Nephron (organoid): ENCODE measurements at regions not wholly inside any gene's neighbourhood (a gene's known extent, or its start where the extent isn't known, plus 50 kb on each side); places are given as distances from the start of the nearest gene placed in this dataset.

ENCODE experiments used
- H3K27ac Mint-ChIP-seq, 3 experiments: 2 replicates each; pipeline ENCODE4 v1.8.0; 2020; ENCODE audit warnings: mixed read lengths in 3 of 3, mild to moderate bottlenecking in 2 of 3, moderate library complexity in 1 of 3
- H3K27me3 Mint-ChIP-seq: 2 replicates; pipeline ENCODE4 v1.8.0; 2021; ENCODE audit warnings: low read depth, mild to moderate bottlenecking, moderate library complexity, mixed read lengths
- H3K36me3 Mint-ChIP-seq: 2 replicates; pipeline ENCODE4 v1.8.0; 2020; ENCODE audit warnings: low read depth, mixed read lengths
- H3K4me1 Mint-ChIP-seq: 2 replicates; pipeline ENCODE4 v1.8.0; 2020; ENCODE audit warnings: mixed read lengths
- H3K4me3 Mint-ChIP-seq, 3 experiments: 2 replicates each; pipeline ENCODE4 v1.8.0; 2020; ENCODE audit warnings: mild to moderate bottlenecking in 3 of 3, mixed read lengths in 3 of 3, moderate library complexity in 2 of 3
- H3K9me3 Mint-ChIP-seq: 2 replicates; pipeline ENCODE4 v1.8.0; 2020; ENCODE audit warnings: mixed read lengths
- CTCF ChIP-seq, 3 experiments: fragments of 200-600 bp; sonication (generic); IDR thresholded peaks; one replicate each; pipeline ENCODE4 v1.5.0; 2021; ENCODE audit warnings: antibody characterized with exemption in 3 of 3; ENCODE audit not compliant: unreplicated experiment in 3 of 3

- no peak for TF ChIP-seq CTCF (IDR thresholded peaks at IDR 0.05; ENCODE audit: unreplicated experiment in 3 of 3)
- no peak overlapping the region for H3K4me3 Mint-ChIP-seq
- H3K9me3 Mint-ChIP-seq: peaks cover 34% of the 10 kb centered on the region
- no peaks in the 10 kb centered on the region for H3K27me3 Mint-ChIP-seq
- H3K36me3 Mint-ChIP-seq: peaks cover 13% of the 10 kb centered on the region
- H3K4me1 Mint-ChIP-seq: no peaks in the 10 kb centered on the region
- peak overlapping the region in 1 of 3 experiments; percentile 32 for H3K27ac Mint-ChIP-seq
Observed at GRCh38 chr1:222224636-222225315, 323.1 kb downstream of the HHIPL2 start.

GRCh38 chr1:222224156-222224555, 323.7 kb downstream of the HHIPL2 start:
- Mint-ChIP-seq H3K27ac (no peak overlapping the region), H3K9me3 (peaks cover 35% of the 10 kb centered on the region), H3K36me3 (peaks cover 13% of the 10 kb centered on the region), H3K4me3 (no peak overlapping the region), H3K4me1 (no peaks in the 10 kb centered on the region), H3K27me3 (no peaks in the 10 kb centered on the region)
- TF ChIP-seq CTCF (IDR thresholded peaks at IDR 0.05; ENCODE audit: unreplicated experiment in 3 of 3): no peak

GRCh38 chr1:222223010-222223409, 324.9 kb downstream of the HHIPL2 start:
- Mint-ChIP-seq H3K4me1 (no peaks in the 10 kb centered on the region), H3K9me3 (peaks cover 39% of the 10 kb centered on the region)
- no peak for TF ChIP-seq CTCF (IDR thresholded peaks at IDR 0.05; ENCODE audit: unreplicated experiment in 3 of 3)

GRCh38 chr1:222216255-222216754, 331.6 kb downstream of the HHIPL2 start:
- Mint-ChIP-seq H3K27ac (no peak overlapping the region), H3K4me1 (no peaks in the 10 kb centered on the region), H3K36me3 (peaks cover 7% of the 10 kb centered on the region), H3K27me3 (peaks cover 6% of the 10 kb centered on the region), H3K4me3 (no peak overlapping the region), H3K9me3 (peaks cover 29% of the 10 kb centered on the region)
- no peak for TF ChIP-seq CTCF (IDR thresholded peaks at IDR 0.05; ENCODE audit: unreplicated experiment in 3 of 3)

More at GRCh38 chr1:222223010-222223409, 324.9 kb downstream of the HHIPL2 start:
- Mint-ChIP-seq H3K4me3 (no peak overlapping the region), H3K27me3 (no peaks in the 10 kb centered on the region), H3K36me3 (peaks cover 13% of the 10 kb centered on the region), H3K27ac (no peak overlapping the region)

GRCh38 chr1:222210776-222211175, 337.1 kb downstream of the HHIPL2 start:
- H3K36me3 Mint-ChIP-seq: no peaks in the 10 kb centered on the region
- H3K27ac Mint-ChIP-seq: no peak overlapping the region
- no peak overlapping the region for H3K4me3 Mint-ChIP-seq
- peaks cover under 1% of the 10 kb centered on the region for H3K27me3 Mint-ChIP-seq
- no peaks in the 10 kb centered on the region for H3K4me1 Mint-ChIP-seq
- no peak for TF ChIP-seq CTCF (IDR thresholded peaks at IDR 0.05; ENCODE audit: unreplicated experiment in 3 of 3)
- no peaks in the 10 kb centered on the region for H3K9me3 Mint-ChIP-seq

- H3K9me3 Mint-ChIP-seq: no peaks in the 10 kb centered on the region
- no peaks in the 10 kb centered on the region for H3K4me1 Mint-ChIP-seq
- H3K27me3 Mint-ChIP-seq: no peaks in the 10 kb centered on the region
- H3K36me3 Mint-ChIP-seq: no peaks in the 10 kb centered on the region
- H3K4me3 Mint-ChIP-seq: no peak overlapping the region
- no peak for TF ChIP-seq CTCF (IDR thresholded peaks at IDR 0.05; ENCODE audit: unreplicated experiment in 3 of 3)
- no peak overlapping the region for H3K27ac Mint-ChIP-seq
Observed at GRCh38 chr1:222204475-222204874, 343.4 kb downstream of the HHIPL2 start.
